Activated CD8-positive, alpha-beta T cell treated with anti-CD3 and anti-CD28 coated beads, Interleukin-2, amount 10 ng/mL, durations not matched to agents 7 days and 5 days (primary cell): ENCODE measurements at regions not wholly inside any gene's neighbourhood (a gene's known extent, or its start where the extent isn't known, plus 50 kb on each side); places are given as distances from the start of the nearest gene placed in this dataset.

Source experiments
- ATAC-seq: fragments of 150-1000 bp; cut with Tn5 transposase; one replicate; pipeline ENCODE4 v1.10.0; 2021; ENCODE audit warnings: moderate library complexity
- CTCF ChIA-PET: fragments of 350-600 bp; sonication (Branson Sonifier 250); formaldehyde crosslinking; loops from one replicate; lab custom pipeline; 2021; ENCODE audit warnings: antibody characterized with exemption; lab: Charles Lee
- POLR2A ChIA-PET: fragments of 350-600 bp; sonication (Branson Sonifier 250); formaldehyde crosslinking; loops from one replicate; lab custom pipeline; 2021; ENCODE audit warnings: antibody characterized with exemption; lab: Charles Lee
- DNase-seq: peaks from one replicate; pipeline ENCODE4 v3.0.0-alpha.2; 2020
- H3K27ac Mint-ChIP-seq: one replicate; pipeline ENCODE4 v1.8.0; 2021; ENCODE audit warnings: mild to moderate bottlenecking, mixed read lengths
- H3K27me3 Mint-ChIP-seq: one replicate; pipeline ENCODE4 v1.8.0; 2021; ENCODE audit warnings: low read depth, mixed read lengths
- H3K36me3 Mint-ChIP-seq: one replicate; pipeline ENCODE4 v1.8.0; 2021; ENCODE audit warnings: low read depth, mixed read lengths
- H3K4me1 Mint-ChIP-seq: one replicate; pipeline ENCODE4 v1.8.0; 2021; ENCODE audit warnings: low read depth, mixed read lengths
- H3K4me3 Mint-ChIP-seq: one replicate; pipeline ENCODE4 v1.8.0; 2021; ENCODE audit warnings: mild to moderate bottlenecking, mixed read lengths
- H3K9me3 Mint-ChIP-seq: one replicate; pipeline ENCODE4 v1.8.0; 2022; ENCODE audit warnings: mixed read lengths; ENCODE audit not compliant: insufficient read depth

GRCh38 chr1:17923666-17924065 is 168.5 kb downstream of the ACTL8 start:
- no peak overlapping the region for H3K4me3 Mint-ChIP-seq

GRCh38 chr1:17924578-17924977 is 169.4 kb downstream of the ACTL8 start:
- no peaks in the 10 kb centered on the region for H3K9me3 Mint-ChIP-seq
- POLR2A ChIA-PET = no interaction called here
- no peak overlapping the region for H3K4me3 Mint-ChIP-seq
- H3K36me3 Mint-ChIP-seq = no peaks in the 10 kb centered on the region
- CTCF ChIA-PET = no interaction called here
- ATAC-seq (no peak), DNase-seq (no peak)
- H3K27ac Mint-ChIP-seq = no peak overlapping the region
- H3K27me3 Mint-ChIP-seq = no peaks in the 10 kb centered on the region
- H3K4me1 Mint-ChIP-seq = no peaks in the 10 kb centered on the region

More at GRCh38 chr1:17923666-17924065, 168.5 kb downstream of the ACTL8 start:
- DNase-seq (no peak), ATAC-seq (no peak)
- ChIA-PET POLR2A (no interaction called here), CTCF (no interaction called here)
- Mint-ChIP-seq H3K27ac (no peak overlapping the region), H3K36me3 (no peaks in the 10 kb centered on the region), H3K27me3 (no peaks in the 10 kb centered on the region), H3K4me1 (no peaks in the 10 kb centered on the region), H3K9me3 (no peaks in the 10 kb centered on the region)

- ChIA-PET CTCF (no interaction called here), POLR2A (no interaction called here)
- H3K36me3 Mint-ChIP-seq = no peaks in the 10 kb centered on the region
- no peak overlapping the region for H3K27ac Mint-ChIP-seq
- DNase-seq (no peak), ATAC-seq (no peak)
- no peaks in the 10 kb centered on the region for H3K9me3 Mint-ChIP-seq
- no peaks in the 10 kb centered on the region for H3K27me3 Mint-ChIP-seq
- no peak overlapping the region for H3K4me3 Mint-ChIP-seq
- no peaks in the 10 kb centered on the region for H3K4me1 Mint-ChIP-seq
Observed at GRCh38 chr1:17925290-17926237, 170.4 kb downstream of the ACTL8 start.

DNA sequence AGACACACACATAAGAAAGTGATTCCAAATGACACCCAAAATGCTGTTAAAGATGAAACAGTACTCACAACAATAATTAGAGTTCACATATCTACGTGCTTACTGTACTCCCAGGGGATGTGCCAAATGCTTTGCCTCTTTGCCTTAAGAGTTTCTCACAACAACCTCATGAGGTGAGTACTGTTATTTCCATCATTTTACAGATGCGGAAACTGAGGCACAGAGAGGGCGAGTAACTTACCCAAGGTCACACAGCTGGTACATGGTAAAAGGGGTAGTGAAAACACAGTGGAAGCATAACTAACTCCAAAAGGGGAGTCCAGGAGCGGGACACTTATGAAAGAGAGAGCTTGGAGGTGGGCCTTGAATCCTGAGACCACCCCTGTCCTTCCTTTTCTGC is 171.8 kb downstream of the ACTL8 start:
- ChIA-PET POLR2A (no interaction called here), CTCF (no interaction called here)
- Mint-ChIP-seq H3K27ac (no peak overlapping the region), H3K9me3 (no peaks in the 10 kb centered on the region), H3K36me3 (no peaks in the 10 kb centered on the region), H3K4me3 (no peak overlapping the region), H3K27me3 (no peaks in the 10 kb centered on the region), H3K4me1 (no peaks in the 10 kb centered on the region)
- ATAC-seq (no peak), DNase-seq (no peak)

DNA sequence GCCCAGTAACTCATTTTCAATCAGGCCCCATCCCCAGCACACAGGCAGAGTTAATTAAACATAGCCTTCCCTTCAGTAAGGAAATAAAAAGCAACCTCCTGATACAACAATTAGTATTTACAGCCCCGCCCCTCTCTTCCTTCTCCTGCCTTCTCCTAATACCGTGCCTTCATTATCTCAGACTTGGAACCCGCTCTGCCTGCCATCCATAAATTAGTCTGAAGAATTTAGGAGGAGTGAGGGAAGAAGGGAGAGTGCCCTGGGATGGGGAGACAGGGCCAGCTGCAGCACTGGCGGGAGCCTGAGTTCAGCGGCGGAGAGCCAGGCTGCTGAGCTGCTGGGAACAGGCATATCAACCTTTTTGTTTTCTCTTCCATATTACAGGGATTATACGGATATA is 172.8 kb downstream of the ACTL8 start:
- Mint-ChIP-seq H3K27me3 (no peaks in the 10 kb centered on the region), H3K27ac (no peak overlapping the region), H3K4me3 (no peak overlapping the region), H3K9me3 (no peaks in the 10 kb centered on the region), H3K4me1 (no peaks in the 10 kb centered on the region), H3K36me3 (no peaks in the 10 kb centered on the region)
- ATAC-seq = no peak
- DNase-seq = no peak
- POLR2A ChIA-PET = no interaction called here
- CTCF ChIA-PET = no interaction called here

GRCh38 chr1:17929224-17929623 is 174.1 kb downstream of the ACTL8 start:
- DNase-seq = no peak
- H3K27ac Mint-ChIP-seq = no peak overlapping the region
- H3K4me3 Mint-ChIP-seq = no peak overlapping the region
- ChIA-PET CTCF (no interaction called here), POLR2A (no interaction called here)
- no peaks in the 10 kb centered on the region for H3K4me1 Mint-ChIP-seq
- no peaks in the 10 kb centered on the region for H3K36me3 Mint-ChIP-seq
- no peak for ATAC-seq
- H3K9me3 Mint-ChIP-seq = no peaks in the 10 kb centered on the region
- H3K27me3 Mint-ChIP-seq = no peaks in the 10 kb centered on the region

GRCh38 chr1:17930635-17931034 is 175.5 kb downstream of the ACTL8 start:
- H3K36me3 Mint-ChIP-seq = no peaks in the 10 kb centered on the region
- DNase-seq = no peak
- no peaks in the 10 kb centered on the region for H3K27me3 Mint-ChIP-seq
- ChIA-PET CTCF (no interaction called here), POLR2A (no interaction called here)
- no peak overlapping the region for H3K27ac Mint-ChIP-seq
- no peak for ATAC-seq
- H3K4me3 Mint-ChIP-seq = no peak overlapping the region
- no peaks in the 10 kb centered on the region for H3K9me3 Mint-ChIP-seq
- no peaks in the 10 kb centered on the region for H3K4me1 Mint-ChIP-seq

DNA sequence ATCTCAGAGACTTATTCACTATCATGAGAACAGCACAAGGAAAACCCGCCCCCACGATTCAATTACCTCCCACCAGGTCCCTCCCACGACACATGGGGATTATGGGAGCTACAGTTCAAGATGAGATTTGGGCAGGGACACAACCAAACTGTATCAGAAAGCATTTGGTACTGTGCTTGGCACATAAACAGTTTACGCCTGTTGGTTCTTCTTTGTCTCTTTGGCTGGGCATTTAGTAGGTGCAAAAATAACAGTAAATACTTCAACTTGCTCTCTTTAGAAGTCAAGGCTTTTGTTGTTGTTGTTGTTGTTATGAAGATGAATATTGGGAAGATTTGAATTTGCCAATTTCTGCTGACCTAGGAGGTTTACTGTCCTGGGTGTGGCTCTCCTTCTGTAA is 175.4 kb upstream of the IGSF21 start:
- ATAC-seq (no peak), DNase-seq (no peak)
- no peak overlapping the region for H3K4me3 Mint-ChIP-seq
- H3K9me3 Mint-ChIP-seq = no peaks in the 10 kb centered on the region
- no peaks in the 10 kb centered on the region for H3K36me3 Mint-ChIP-seq
- ChIA-PET CTCF (no interaction called here), POLR2A (no interaction called here)
- H3K27ac Mint-ChIP-seq = no peak overlapping the region
- no peaks in the 10 kb centered on the region for H3K27me3 Mint-ChIP-seq
- no peaks in the 10 kb centered on the region for H3K4me1 Mint-ChIP-seq

GRCh38 chr1:17933501-17933900 is 174.1 kb upstream of the IGSF21 start:
- ATAC-seq = no peak

DNA sequence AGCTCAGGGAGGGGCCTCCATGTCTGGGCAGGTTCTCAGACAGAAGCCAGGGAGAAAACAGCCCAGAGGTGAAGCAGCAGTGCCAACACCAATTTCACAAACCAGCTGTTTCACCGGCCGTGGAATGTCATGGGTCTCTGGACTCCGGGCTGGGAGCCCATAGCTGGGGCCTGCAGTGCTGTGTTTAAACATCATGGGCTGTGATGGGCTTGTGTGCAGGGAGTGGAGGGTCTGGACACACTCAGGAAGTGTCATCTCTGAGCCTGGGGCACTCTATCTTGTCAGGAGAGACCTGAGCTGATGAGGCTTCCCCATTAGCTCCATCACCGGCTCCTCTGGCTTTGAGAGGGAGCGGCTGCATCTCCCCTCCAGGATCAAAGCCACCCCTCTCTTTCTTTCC is 173.6 kb upstream of the IGSF21 start:
- no peak overlapping the region for H3K4me3 Mint-ChIP-seq

More at GRCh38 chr1:17933501-17933900, 174.1 kb upstream of the IGSF21 start:
- Mint-ChIP-seq H3K4me1 (no peaks in the 10 kb centered on the region), H3K27ac (no peak overlapping the region), H3K27me3 (no peaks in the 10 kb centered on the region), H3K4me3 (no peak overlapping the region), H3K9me3 (no peaks in the 10 kb centered on the region), H3K36me3 (no peaks in the 10 kb centered on the region)
- POLR2A ChIA-PET = no interaction called here
- no peak for DNase-seq
- CTCF ChIA-PET = no interaction called here

GRCh38 chr1:17935230-17935629 is 172.4 kb upstream of the IGSF21 start:
- CTCF ChIA-PET = no interaction called here
- POLR2A ChIA-PET = no interaction called here

More for the DNA sequence above, 173.6 kb upstream of the IGSF21 start:
- DNase-seq = no peak
- ATAC-seq = no peak
- no peaks in the 10 kb centered on the region for H3K27me3 Mint-ChIP-seq
- H3K4me1 Mint-ChIP-seq = no peaks in the 10 kb centered on the region
- H3K9me3 Mint-ChIP-seq = no peaks in the 10 kb centered on the region
- no peak overlapping the region for H3K27ac Mint-ChIP-seq
- ChIA-PET CTCF (no interaction called here), POLR2A (no interaction called here)
- no peaks in the 10 kb centered on the region for H3K36me3 Mint-ChIP-seq

GRCh38 chr1:17941431-17942189 is 166.0 kb upstream of the IGSF21 start:
- Mint-ChIP-seq H3K4me1 (no peaks in the 10 kb centered on the region), H3K4me3 (no peak overlapping the region), H3K27me3 (no peaks in the 10 kb centered on the region), H3K27ac (no peak overlapping the region), H3K9me3 (no peaks in the 10 kb centered on the region), H3K36me3 (no peaks in the 10 kb centered on the region)
- no peak for ATAC-seq
- no peak for DNase-seq
- ChIA-PET POLR2A (no interaction called here), CTCF (no interaction called here)

More at GRCh38 chr1:17935230-17935629, 172.4 kb upstream of the IGSF21 start:
- no peak for ATAC-seq
- Mint-ChIP-seq H3K27me3 (no peaks in the 10 kb centered on the region), H3K27ac (no peak overlapping the region), H3K4me3 (no peak overlapping the region), H3K9me3 (no peaks in the 10 kb centered on the region), H3K36me3 (no peaks in the 10 kb centered on the region), H3K4me1 (no peaks in the 10 kb centered on the region)
- DNase-seq = no peak
